Thyroid gland (tissue), 4 donors: ENCODE measurements at regions not wholly inside any gene's neighbourhood (a gene's known extent, or its start where the extent isn't known, plus 50 kb on each side); places are given as distances from the start of the nearest gene placed in this dataset.

ENCODE experiments used
- DNase-seq, 2 donors: peaks; one replicate each; pipeline ENCODE4 v3.0.0-alpha.2; 2019
- H3K27ac ChIP-seq, 3 donors: fragments of 200-600 bp; sonication (generic); 1 replicate in 2 of 3; 2 replicates in 1 of 3; pipeline ENCODE4 v1.5.1; 2016 to 2019; ENCODE audit warnings: mild to moderate bottlenecking in 1 of 3, moderate library complexity in 1 of 3
- H3K27me3 ChIP-seq: fragments of 200-600 bp; sonication (generic); one replicate; pipeline ENCODE4 v1.5.1; 2019
- H3K36me3 ChIP-seq, 2 donors: fragments of 200-600 bp; sonication (generic); one replicate each; pipeline ENCODE4 v1.5.1; 2016 to 2019
- H3K4me1 ChIP-seq, 2 donors: fragments of 200-600 bp; sonication (generic); one replicate each; pipeline ENCODE4 v1.5.1; 2017 to 2019
- H3K4me3 ChIP-seq, 3 donors: fragments of 200-600 bp; sonication (generic); replicated peaks in 1 of 3; 1 replicate in 2 of 3; 2 replicates in 1 of 3; pipeline ENCODE4 v1.5.1; 2016; ENCODE audit warnings: mild to moderate bottlenecking in 1 of 3
- H3K9me3 ChIP-seq: fragments of 200-600 bp; sonication (generic); one replicate; pipeline ENCODE4 v1.5.1; 2017
- POLR2A ChIP-seq, 2 donors: fragments of 450-650 bp; IDR thresholded peaks; one replicate each; pipeline ENCODE4 v1.6.1; 2017; ENCODE audit warnings: antibody characterized with exemption in 2 of 2, mild to moderate bottlenecking in 2 of 2, moderate library complexity in 1 of 2
- WGBS, 2 donors: methylation state at CpG; one replicate each; pipeline ENCODE4 v1.1.5; 2017; 5-methylcytosine and 5-hydroxymethylcytosine counted together
- intact Hi-C: fragments of 100-400 bp; cut with DNase I; formaldehyde crosslinking; loops from one replicate; pipeline ENCODE4 v1.15.1; 2023
- TF ChIP-seq, protein P1 (sequence below), 6 experiments: fragments of 200-600 bp in 3 of 6; fragments of 450-650 bp in 3 of 6; sonication (generic) in 3 of 6; IDR thresholded peaks; one replicate each; pipeline ENCODE4 v1.5.1; 2016 to 2019; ENCODE audit warnings: antibody characterized with exemption in 6 of 6, mild to moderate bottlenecking in 2 of 6, inconsistent platforms in 1 of 6, moderate library complexity in 1 of 6

DNA sequence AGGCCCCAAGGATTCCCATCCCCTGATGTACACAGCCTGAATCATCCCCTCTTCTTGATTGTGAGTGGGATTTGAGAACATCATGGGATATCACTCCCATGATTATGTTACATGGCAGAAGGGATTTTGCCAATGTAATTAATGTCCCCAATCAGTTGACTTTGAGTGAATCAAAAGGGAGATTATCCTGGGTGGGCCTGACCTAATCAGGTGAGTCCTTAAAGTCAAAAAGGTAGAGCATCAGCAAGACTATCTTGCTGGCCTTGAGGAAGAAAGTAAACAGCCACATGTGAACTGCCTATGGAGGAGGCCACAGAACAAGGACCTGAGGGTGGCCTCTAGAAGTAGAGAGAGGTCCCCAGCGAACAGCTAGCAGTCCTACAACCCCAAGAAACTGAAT, 203.1 kb upstream of the ATP6AP2 start:
- 100% methylated on average over 1 of the region's 1 CpG; no CpG with 5 or more reads in 1 of the 2 donors for WGBS, 2 donors
- no peaks in the 10 kb centered on the region for H3K9me3 ChIP-seq
- no peak for DNase-seq
- no peaks in the 10 kb centered on the region for H3K36me3 ChIP-seq
- H3K4me1 ChIP-seq: no peaks in the 10 kb centered on the region
- no peak overlapping the region for H3K4me3 ChIP-seq
- intact Hi-C loops: no loop called here
- H3K27ac ChIP-seq: no peak overlapping the region
- TF ChIP-seq, protein P1, sequence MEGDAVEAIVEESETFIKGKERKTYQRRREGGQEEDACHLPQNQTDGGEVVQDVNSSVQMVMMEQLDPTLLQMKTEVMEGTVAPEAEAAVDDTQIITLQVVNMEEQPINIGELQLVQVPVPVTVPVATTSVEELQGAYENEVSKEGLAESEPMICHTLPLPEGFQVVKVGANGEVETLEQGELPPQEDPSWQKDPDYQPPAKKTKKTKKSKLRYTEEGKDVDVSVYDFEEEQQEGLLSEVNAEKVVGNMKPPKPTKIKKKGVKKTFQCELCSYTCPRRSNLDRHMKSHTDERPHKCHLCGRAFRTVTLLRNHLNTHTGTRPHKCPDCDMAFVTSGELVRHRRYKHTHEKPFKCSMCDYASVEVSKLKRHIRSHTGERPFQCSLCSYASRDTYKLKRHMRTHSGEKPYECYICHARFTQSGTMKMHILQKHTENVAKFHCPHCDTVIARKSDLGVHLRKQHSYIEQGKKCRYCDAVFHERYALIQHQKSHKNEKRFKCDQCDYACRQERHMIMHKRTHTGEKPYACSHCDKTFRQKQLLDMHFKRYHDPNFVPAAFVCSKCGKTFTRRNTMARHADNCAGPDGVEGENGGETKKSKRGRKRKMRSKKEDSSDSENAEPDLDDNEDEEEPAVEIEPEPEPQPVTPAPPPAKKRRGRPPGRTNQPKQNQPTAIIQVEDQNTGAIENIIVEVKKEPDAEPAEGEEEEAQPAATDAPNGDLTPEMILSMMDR (IDR thresholded peaks at IDR 0.05): no peak
- no peak for TF ChIP-seq POLR2A (IDR thresholded peaks at IDR 0.05)
- no peaks in the 10 kb centered on the region for H3K27me3 ChIP-seq

DNA sequence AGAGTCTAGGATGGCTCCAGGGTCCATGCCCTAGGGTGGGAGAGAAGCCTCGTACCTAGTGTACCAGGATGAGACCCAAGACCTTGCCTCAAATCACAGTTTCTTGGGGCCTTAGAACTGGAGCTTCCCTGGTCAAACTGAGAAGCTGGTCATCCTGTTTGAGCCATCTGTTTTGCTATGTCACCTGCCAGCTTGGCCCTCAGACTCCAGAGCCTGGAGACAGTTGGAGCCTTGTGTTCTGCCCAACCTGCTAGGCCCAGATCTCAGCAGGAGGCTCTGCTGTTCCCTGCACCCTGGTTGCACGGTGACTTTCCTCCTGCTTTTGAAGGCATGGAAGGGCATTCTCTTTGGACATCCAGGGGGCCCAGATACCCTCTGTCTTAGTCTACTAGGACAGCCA, 206.3 kb upstream of the ATP6AP2 start:
- H3K36me3 ChIP-seq: no peaks in the 10 kb centered on the region
- H3K4me3 ChIP-seq: no peak overlapping the region
- intact Hi-C loops: no loop called here
- H3K27ac ChIP-seq: no peak overlapping the region
- 100% methylated on average over 1 of the region's 2 CpGs; no CpG with 5 or more reads in 1 of the 2 donors for WGBS, 2 donors
- no peaks in the 10 kb centered on the region for H3K4me1 ChIP-seq
- H3K27me3 ChIP-seq: no peaks in the 10 kb centered on the region
- H3K9me3 ChIP-seq: no peaks in the 10 kb centered on the region
- TF ChIP-seq, protein P1 (IDR thresholded peaks at IDR 0.05): no peak
- DNase-seq: no peak

DNA sequence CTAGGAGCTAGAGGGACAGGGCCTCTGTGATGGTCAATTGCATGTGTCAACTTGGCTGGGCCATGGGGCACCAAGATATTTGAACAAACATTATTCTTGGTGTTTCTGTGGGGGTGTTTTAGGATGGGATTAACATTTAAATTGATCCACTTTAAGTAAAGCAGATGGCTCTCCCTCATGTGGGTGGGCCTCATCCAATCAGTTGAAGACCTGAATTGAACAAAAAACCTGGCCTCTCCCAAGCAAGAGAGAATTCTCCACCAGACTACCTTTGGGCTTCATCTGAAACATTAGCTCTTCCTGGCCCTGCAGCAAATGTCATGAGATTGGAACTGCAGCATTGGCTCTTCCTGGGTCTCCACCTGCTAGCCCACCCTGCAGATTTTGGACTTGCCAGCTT, 207.1 kb upstream of the ATP6AP2 start:
- Histone ChIP-seq H3K27me3 (no peaks in the 10 kb centered on the region), H3K27ac (no peak overlapping the region), H3K4me3 (no peak overlapping the region), H3K4me1 (no peaks in the 10 kb centered on the region), H3K9me3 (no peaks in the 10 kb centered on the region), H3K36me3 (no peaks in the 10 kb centered on the region)
- no peak for TF ChIP-seq POLR2A (IDR thresholded peaks at IDR 0.05)
- TF ChIP-seq, protein P1 (IDR thresholded peaks at IDR 0.05): no peak
- DNase-seq: no peak
- intact Hi-C loops: no loop called here

DNA sequence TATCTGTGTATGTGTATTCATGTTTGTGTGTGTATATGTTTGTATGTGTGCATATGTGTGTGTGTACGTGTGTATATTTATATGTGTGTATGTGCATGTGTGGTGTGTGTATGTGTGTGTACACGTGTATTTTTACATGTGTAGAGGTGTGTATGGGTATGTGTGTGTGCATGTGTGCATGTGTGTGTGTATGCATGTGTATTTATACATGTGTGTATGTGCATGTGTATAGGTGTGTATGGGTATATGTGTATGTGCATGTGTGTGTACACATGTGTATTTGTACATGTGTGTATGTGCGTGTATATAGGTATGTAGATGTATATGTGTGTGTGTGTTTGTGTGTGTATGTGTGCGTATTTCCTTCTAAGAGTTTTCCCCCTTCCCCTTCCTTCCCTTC, 207.7 kb upstream of the ATP6AP2 start:
- no peak overlapping the region for H3K27ac ChIP-seq
- no peaks in the 10 kb centered on the region for H3K36me3 ChIP-seq
- no peak for TF ChIP-seq POLR2A (IDR thresholded peaks at IDR 0.05)
- TF ChIP-seq, protein P1 (IDR thresholded peaks at IDR 0.05): no peak
- no peaks in the 10 kb centered on the region for H3K9me3 ChIP-seq
- H3K4me3 ChIP-seq: no peak overlapping the region
- 96 to 98% methylated on average over 4 of the region's 4 CpGs for WGBS, 2 donors
- intact Hi-C loops: no loop called here
- H3K27me3 ChIP-seq: no peaks in the 10 kb centered on the region
- DNase-seq: no peak
- no peaks in the 10 kb centered on the region for H3K4me1 ChIP-seq

DNA sequence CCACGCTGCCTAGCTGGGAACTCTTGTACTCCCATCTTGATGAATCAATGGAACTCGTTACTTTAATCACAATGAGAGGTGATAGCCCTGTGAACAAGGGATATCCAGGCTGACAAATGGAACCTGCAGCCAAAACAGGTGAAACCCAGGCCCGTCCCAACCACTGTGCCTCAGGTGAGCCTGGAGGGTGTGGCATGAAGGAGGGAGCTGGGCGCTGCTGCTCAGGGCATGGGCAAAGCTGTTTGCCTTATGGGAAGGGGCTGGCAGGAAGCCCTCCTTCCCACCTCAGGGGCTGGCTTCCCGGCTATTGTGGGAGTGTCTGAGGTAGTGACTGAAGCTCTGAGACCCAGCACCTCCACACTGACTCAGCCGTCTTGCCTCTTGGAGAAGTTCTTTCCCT, 209.4 kb upstream of the ATP6AP2 start:
- no peak overlapping the region for H3K27ac ChIP-seq
- H3K36me3 ChIP-seq: no peaks in the 10 kb centered on the region
- intact Hi-C loops: no loop called here
- no peak for DNase-seq
- H3K4me1 ChIP-seq: no peaks in the 10 kb centered on the region
- 80 to 95% methylated on average over 2 to 3 of the region's 6 CpGs for WGBS, 2 donors
- no peak overlapping the region for H3K4me3 ChIP-seq
- H3K9me3 ChIP-seq: no peaks in the 10 kb centered on the region
- TF ChIP-seq, protein P1 (IDR thresholded peaks at IDR 0.05): no peak
- TF ChIP-seq POLR2A (IDR thresholded peaks at IDR 0.05): no peak
- no peaks in the 10 kb centered on the region for H3K27me3 ChIP-seq
